ENCODE measurements at regions not wholly inside any gene's neighbourhood (a gene's known extent, or its start where the extent isn't known, plus 50 kb on each side); places are given as distances from the start of the nearest gene placed in this dataset.
"Not testable (repeated sequence)": the region's sequence is repeated elsewhere in the genome, so short reads cannot be mapped to it uniquely, and the experiment has no call there.

GRCh38 chr7:65301007-65301406 is 72.6 kb upstream of the ZNF92 start:
- no peaks in the 10 kb centered on the region for H4K20me1 ChIP-seq (ENCODE audit: low read length)
- no peaks in the 10 kb centered on the region for H3K36me3 ChIP-seq (ENCODE audit: low read depth, low read length)
- BruUV-seq (replicated peaks): no TSS peak
- no peaks in the 10 kb centered on the region for H3K9me2 ChIP-seq (replicated peaks; ENCODE audit: low read length)
- ChIA-PET CTCF (no interaction called here), POLR2A (ENCODE audit: unreplicated experiment) (no interaction called here)
- H3K79me2 ChIP-seq (ENCODE audit: low read length): no peaks in the 10 kb centered on the region
- DNase-seq (no peak), ATAC-seq (no peak)
- H3K9me3 ChIP-seq (ENCODE audit: low read length): no peaks in the 10 kb centered on the region
- H3K4me1 ChIP-seq (ENCODE audit: insufficient read depth, low read length): no peaks in the 10 kb centered on the region
- no peak overlapping the region for H3K4me3 ChIP-seq (ENCODE audit: low read length)
- no peak for TF ChIP-seq CTCF (conservative IDR thresholded peaks at IDR 0.05; ENCODE audit: low read depth, low read length)
- TF ChIP-seq EZH2phosphoT487 (IDR thresholded peaks at IDR 0.05; ENCODE audit: borderline replicate concordance, low read length): no peak
- no peak for TF ChIP-seq EZH2 (IDR thresholded peaks at IDR 0.05; ENCODE audit: low read length, unreplicated experiment)
- H2AFZ ChIP-seq (ENCODE audit: low read length): no peak overlapping the region
- no peak overlapping the region for H3K27ac ChIP-seq (ENCODE audit: low read length)
- H3K27me3 ChIP-seq (ENCODE audit: low read length): peaks cover 21% of the 10 kb centered on the region; the same call in 1 of the 2 replicates
- H3K9ac ChIP-seq (ENCODE audit: low read length): no peak overlapping the region
- no peak overlapping the region for H3K4me2 ChIP-seq (ENCODE audit: low read length)
- intact Hi-C loops (cut with micrococcal nuclease): no loop called here
- H3F3A ChIP-seq (ENCODE audit: low read length, unreplicated experiment): no peaks in the 10 kb centered on the region

GRCh38 chr7:65295409-65295808 is 78.2 kb upstream of the ZNF92 start:
- CTCF ChIA-PET: no interaction called here

GRCh38 chr7:65290340-65290739 is 83.3 kb upstream of the ZNF92 start:
- not testable (repeated sequence) for BruUV-seq (replicated peaks)

More at GRCh38 chr7:65295409-65295808, 78.2 kb upstream of the ZNF92 start:
- no peaks in the 10 kb centered on the region for H4K20me1 ChIP-seq (ENCODE audit: low read length)
- no peak overlapping the region for H3K27ac ChIP-seq (ENCODE audit: low read length)
- intact Hi-C loops (cut with micrococcal nuclease): no loop called here
- POLR2A ChIA-PET (ENCODE audit: unreplicated experiment): no interaction called here
- ATAC-seq: no peak
- no peaks in the 10 kb centered on the region for H3K9me3 ChIP-seq (ENCODE audit: low read length)
- BruUV-seq (replicated peaks): no TSS peak
- H3K9ac ChIP-seq (ENCODE audit: low read length): no peak overlapping the region
- H3K4me1 ChIP-seq (ENCODE audit: insufficient read depth, low read length): no peaks in the 10 kb centered on the region
- H2AFZ ChIP-seq (ENCODE audit: low read length): no peak overlapping the region
- H3K9me2 ChIP-seq (replicated peaks; ENCODE audit: low read length): no peaks in the 10 kb centered on the region
- no peaks in the 10 kb centered on the region for H3K79me2 ChIP-seq (ENCODE audit: low read length)
- H3K4me3 ChIP-seq (ENCODE audit: low read length): no peak overlapping the region
- DNase-seq: no peak
- H3F3A ChIP-seq (ENCODE audit: low read length, unreplicated experiment): no peaks in the 10 kb centered on the region
- H3K36me3 ChIP-seq (ENCODE audit: low read depth, low read length): no peaks in the 10 kb centered on the region
- TF ChIP-seq EZH2 (IDR thresholded peaks at IDR 0.05; ENCODE audit: low read length, unreplicated experiment) (no peak), CTCF (conservative IDR thresholded peaks at IDR 0.05; ENCODE audit: low read depth, low read length) (no peak), EZH2phosphoT487 (IDR thresholded peaks at IDR 0.05; ENCODE audit: borderline replicate concordance, low read length) (no peak)
- H3K27me3 ChIP-seq (ENCODE audit: low read length): peaks cover 13% of the 10 kb centered on the region; the same call in 1 of the 2 replicates
- H3K4me2 ChIP-seq (ENCODE audit: low read length): no peak overlapping the region

More at GRCh38 chr7:65290340-65290739, 83.3 kb upstream of the ZNF92 start:
- H3K79me2 ChIP-seq (ENCODE audit: low read length); H3K4me3 ChIP-seq (ENCODE audit: low read length); H3K9me3 ChIP-seq (ENCODE audit: low read length); H3K4me1 ChIP-seq (ENCODE audit: insufficient read depth, low read length); DNase-seq; ATAC-seq; H3K4me2 ChIP-seq (ENCODE audit: low read length); H3K36me3 ChIP-seq (ENCODE audit: low read depth, low read length); H3K9me2 ChIP-seq (replicated peaks; ENCODE audit: low read length); H3K27ac ChIP-seq (ENCODE audit: low read length); H3K27me3 ChIP-seq (ENCODE audit: low read length); H3F3A ChIP-seq (ENCODE audit: low read length, unreplicated experiment); intact Hi-C loops (cut with micrococcal nuclease); POLR2A ChIA-PET (ENCODE audit: unreplicated experiment); H4K20me1 ChIP-seq (ENCODE audit: low read length); H3K9ac ChIP-seq (ENCODE audit: low read length); H2AFZ ChIP-seq (ENCODE audit: low read length); CTCF ChIA-PET: not testable (repeated sequence)
